Vagina (tissue), 2 donors: ENCODE measurements at regions not wholly inside any gene's neighbourhood (a gene's known extent, or its start where the extent isn't known, plus 50 kb on each side); places are given as distances from the start of the nearest gene placed in this dataset.
A peak's percentile ranks its signal among the peaks of the same experiment; 100 is the strongest.

Source experiments
- DNase-seq, 2 donors: peaks; one replicate each; pipeline ENCODE4 v3.0.0-alpha.2; 2017; ENCODE audit errors: extremely low spot score in 2 of 2
- H3K27ac ChIP-seq: fragments of 200-600 bp; sonication (generic); one replicate; pipeline ENCODE4 v1.5.1; 2019
- H3K27me3 ChIP-seq: fragments of 200-600 bp; sonication (generic); one replicate; pipeline ENCODE4 v1.5.1; 2019
- H3K36me3 ChIP-seq, 2 donors: fragments of 200-600 bp; sonication (generic); one replicate each; pipeline ENCODE4 v1.5.1; 2017 to 2019
- H3K4me1 ChIP-seq: fragments of 200-600 bp; sonication (generic); one replicate; pipeline ENCODE4 v1.5.1; 2019
- H3K4me3 ChIP-seq, 2 donors: fragments of 200-600 bp; sonication (generic); 1 replicate in 1 of 2; 2 replicates in 1 of 2; pipeline ENCODE4 v1.5.1; 2016 to 2019
- H3K9me3 ChIP-seq: fragments of 200-600 bp; sonication (generic); one replicate; pipeline ENCODE4 v1.5.1; 2019
- POLR2A ChIP-seq, 2 donors: fragments of 450-650 bp; IDR thresholded peaks; one replicate each; pipeline ENCODE4 v1.6.1; 2017; ENCODE audit warnings: antibody characterized with exemption in 2 of 2, mild to moderate bottlenecking in 2 of 2, moderate library complexity in 2 of 2
- POLR2AphosphoS5 ChIP-seq, 2 donors: sonication (generic); formaldehyde crosslinking; IDR thresholded peaks; one replicate each; pipeline ENCODE4 v1.9.0; 2017; ENCODE audit warnings: antibody characterized with exemption in 2 of 2, mild to moderate bottlenecking in 2 of 2, low read depth in 1 of 2; ENCODE audit not compliant: insufficient read depth in 1 of 2
- intact Hi-C: fragments of 100-400 bp; cut with DNase I; formaldehyde crosslinking; loops from one replicate; pipeline ENCODE4 v1.15.1; 2023
- TF ChIP-seq, protein P1 (sequence below), 3 experiments: fragments of 450-650 bp in 2 of 3; fragments of 200-600 bp in 1 of 3; sonication (generic) in 1 of 3; IDR thresholded peaks; one replicate each; pipeline ENCODE4 v1.5.1; 2017 to 2019; ENCODE audit warnings: antibody characterized with exemption in 3 of 3, mild to moderate bottlenecking in 2 of 3, moderate library complexity in 2 of 3

DNA sequence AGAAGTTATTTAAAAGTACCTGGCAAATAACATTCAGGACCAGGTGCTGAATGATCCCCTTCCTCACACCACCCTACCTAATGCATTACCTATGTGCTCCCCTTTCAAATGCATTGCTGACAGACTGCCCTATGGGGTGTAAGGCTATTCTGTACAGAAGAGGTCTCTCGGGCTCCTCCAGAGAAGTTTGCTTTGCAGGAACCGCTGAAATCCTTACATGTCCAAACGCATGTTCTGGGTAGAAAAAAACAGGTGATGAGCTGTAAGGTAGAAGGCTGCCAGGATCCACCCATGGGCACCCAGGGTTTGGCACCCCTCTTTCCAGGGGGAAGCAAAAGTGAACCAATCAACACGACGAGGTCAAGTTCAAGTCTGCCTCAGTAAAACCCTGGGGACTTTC, 58.3 kb upstream of the TARBP1 start:
- Histone ChIP-seq H3K4me1 (peaks cover 92% of the 10 kb centered on the region), H3K36me3 (no peaks in the 10 kb centered on the region), H3K9me3 (no peaks in the 10 kb centered on the region), H3K27ac (peak overlapping the region; percentile 98), H3K4me3 (no peak overlapping the region), H3K27me3 (no peaks in the 10 kb centered on the region)
- TF ChIP-seq, protein P1, sequence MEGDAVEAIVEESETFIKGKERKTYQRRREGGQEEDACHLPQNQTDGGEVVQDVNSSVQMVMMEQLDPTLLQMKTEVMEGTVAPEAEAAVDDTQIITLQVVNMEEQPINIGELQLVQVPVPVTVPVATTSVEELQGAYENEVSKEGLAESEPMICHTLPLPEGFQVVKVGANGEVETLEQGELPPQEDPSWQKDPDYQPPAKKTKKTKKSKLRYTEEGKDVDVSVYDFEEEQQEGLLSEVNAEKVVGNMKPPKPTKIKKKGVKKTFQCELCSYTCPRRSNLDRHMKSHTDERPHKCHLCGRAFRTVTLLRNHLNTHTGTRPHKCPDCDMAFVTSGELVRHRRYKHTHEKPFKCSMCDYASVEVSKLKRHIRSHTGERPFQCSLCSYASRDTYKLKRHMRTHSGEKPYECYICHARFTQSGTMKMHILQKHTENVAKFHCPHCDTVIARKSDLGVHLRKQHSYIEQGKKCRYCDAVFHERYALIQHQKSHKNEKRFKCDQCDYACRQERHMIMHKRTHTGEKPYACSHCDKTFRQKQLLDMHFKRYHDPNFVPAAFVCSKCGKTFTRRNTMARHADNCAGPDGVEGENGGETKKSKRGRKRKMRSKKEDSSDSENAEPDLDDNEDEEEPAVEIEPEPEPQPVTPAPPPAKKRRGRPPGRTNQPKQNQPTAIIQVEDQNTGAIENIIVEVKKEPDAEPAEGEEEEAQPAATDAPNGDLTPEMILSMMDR (IDR thresholded peaks at IDR 0.05): no peak
- no peak for TF ChIP-seq POLR2AphosphoS5 (IDR thresholded peaks at IDR 0.05; ENCODE audit: insufficient read depth in 1 of 2, low read depth in 1 of 2)
- TF ChIP-seq POLR2A (IDR thresholded peaks at IDR 0.05): no peak
- intact Hi-C loops: loop anchor here (10.0 kb wide), 1 partner anchor 448 kb away; no protein-coding TSS in a partner anchor
- DNase-seq: no peak

DNA sequence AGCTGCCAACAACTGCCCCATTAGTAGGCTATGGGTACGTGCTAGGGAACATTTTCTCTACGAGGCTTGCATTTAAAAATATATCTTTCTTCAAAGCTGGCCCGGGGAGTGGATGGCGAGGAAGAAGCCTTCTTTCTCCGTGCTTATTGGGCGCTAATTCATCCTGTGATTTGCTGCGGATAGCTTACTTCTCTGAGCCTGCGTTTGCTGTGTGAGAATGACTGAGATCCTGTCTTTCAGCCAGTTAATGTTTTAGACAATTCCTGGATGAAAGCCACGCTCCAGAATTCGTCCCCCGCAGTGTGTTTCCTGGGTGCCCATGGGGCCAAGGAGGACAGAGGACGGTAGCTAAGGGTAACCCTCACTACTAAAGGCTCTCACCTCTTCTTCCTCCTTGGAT, 57.8 kb upstream of the TARBP1 start:
- TF ChIP-seq, protein P1 (IDR thresholded peaks at IDR 0.05): no peak
- TF ChIP-seq POLR2AphosphoS5 (IDR thresholded peaks at IDR 0.05; ENCODE audit: insufficient read depth in 1 of 2, low read depth in 1 of 2) (no peak), POLR2A (IDR thresholded peaks at IDR 0.05) (no peak)
- peaks cover 92% of the 10 kb centered on the region for H3K4me1 ChIP-seq
- peak overlapping the region; percentile 98 for H3K27ac ChIP-seq
- H3K27me3 ChIP-seq: no peaks in the 10 kb centered on the region
- H3K9me3 ChIP-seq: no peaks in the 10 kb centered on the region
- no peak overlapping the region for H3K4me3 ChIP-seq
- H3K36me3 ChIP-seq: no peaks in the 10 kb centered on the region
- intact Hi-C loops: loop anchor here (10.0 kb wide), 1 partner anchor 448 kb away; no protein-coding TSS in a partner anchor
- DNase-seq: no peak

DNA sequence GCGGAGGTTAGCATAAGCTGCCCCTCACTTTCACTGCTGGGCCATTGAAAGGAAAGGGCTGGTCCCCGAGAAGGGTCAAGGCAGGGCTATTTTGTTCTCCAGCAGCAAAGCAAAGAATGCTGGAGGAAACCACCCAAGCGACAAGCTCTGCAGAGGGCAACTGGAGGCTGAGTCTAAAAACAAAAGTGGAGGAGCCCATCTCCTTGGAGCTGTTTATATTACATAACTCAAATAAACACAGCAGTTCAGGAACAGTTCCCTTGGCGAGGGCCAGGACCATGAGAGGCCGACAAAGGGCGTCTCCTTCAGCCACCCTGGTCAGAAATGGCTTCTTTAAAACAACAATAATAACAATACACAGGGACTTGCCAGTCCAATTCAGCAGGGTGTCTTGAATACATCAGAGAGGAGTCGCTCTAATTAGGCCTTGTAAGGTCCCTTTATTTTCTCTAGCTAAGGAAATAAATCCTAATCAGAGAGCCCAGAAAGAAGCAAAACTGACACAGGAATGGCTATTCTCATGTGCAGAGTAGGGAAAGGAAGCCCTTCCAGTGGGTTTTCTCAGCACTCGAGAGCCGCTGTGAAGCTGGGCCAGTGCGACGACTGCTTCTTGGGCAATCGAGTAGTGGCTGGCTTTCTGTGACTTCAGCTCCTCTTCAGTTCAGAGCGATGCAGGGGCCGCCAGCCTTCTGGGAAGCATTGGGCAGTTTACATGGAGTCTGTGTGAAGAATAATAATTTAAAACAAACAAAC, 57.0 kb upstream of the TARBP1 start:
- peak overlapping the region; percentile 98 for H3K27ac ChIP-seq
- TF ChIP-seq, protein P1 (IDR thresholded peaks at IDR 0.05): no peak
- TF ChIP-seq POLR2AphosphoS5 (IDR thresholded peaks at IDR 0.05; ENCODE audit: insufficient read depth in 1 of 2, low read depth in 1 of 2): peak; percentile 40 to 85
- H3K4me1 ChIP-seq: peaks cover 92% of the 10 kb centered on the region
- no peaks in the 10 kb centered on the region for H3K9me3 ChIP-seq
- intact Hi-C loops: loop anchor here (10.0 kb wide), 1 partner anchor 449 kb away; no protein-coding TSS in a partner anchor
- no peak overlapping the region for H3K4me3 ChIP-seq
- no peak for DNase-seq
- H3K36me3 ChIP-seq: no peaks in the 10 kb centered on the region
- no peaks in the 10 kb centered on the region for H3K27me3 ChIP-seq

DNA sequence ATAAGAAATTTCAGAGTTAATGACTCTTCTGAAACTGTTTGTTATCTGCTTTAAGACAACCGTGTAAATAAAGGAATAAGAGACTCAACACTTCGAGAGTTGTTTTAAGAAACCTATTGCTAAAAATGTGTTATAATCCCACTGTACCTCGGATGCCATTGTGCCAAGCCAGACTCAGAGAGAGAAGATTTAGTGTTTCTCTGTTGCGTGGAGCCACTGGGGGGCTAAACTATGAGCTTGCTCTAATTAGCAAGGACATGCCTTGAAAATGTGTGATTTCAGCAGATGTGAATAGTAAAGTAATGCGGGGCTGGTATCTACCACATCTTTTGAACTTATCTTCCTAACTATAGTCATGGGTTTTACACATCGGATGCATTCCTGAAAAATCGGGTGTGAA, 56.2 kb upstream of the TARBP1 start:
- H3K4me1 ChIP-seq: peaks cover 92% of the 10 kb centered on the region
- no peaks in the 10 kb centered on the region for H3K27me3 ChIP-seq
- H3K36me3 ChIP-seq: no peaks in the 10 kb centered on the region
- no peak for DNase-seq
- H3K9me3 ChIP-seq: no peaks in the 10 kb centered on the region
- TF ChIP-seq, protein P1 (IDR thresholded peaks at IDR 0.05): no peak
- intact Hi-C loops: loop anchor here (10.0 kb wide), 1 partner anchor 450 kb away; no protein-coding TSS in a partner anchor
- peak overlapping the region; percentile 98 for H3K27ac ChIP-seq
- no peak overlapping the region for H3K4me3 ChIP-seq
